Amniotic epithelial cell (primary cell): ENCODE measurements at regions not wholly inside any gene's neighbourhood (a gene's known extent, or its start where the extent isn't known, plus 50 kb on each side); places are given as distances from the start of the nearest gene placed in this dataset.

Experiments
- DNase-seq: peaks from one replicate; pipeline ENCODE4 v3.0.0-alpha.2; 2010; ENCODE audit warnings: low read depth

DNA sequence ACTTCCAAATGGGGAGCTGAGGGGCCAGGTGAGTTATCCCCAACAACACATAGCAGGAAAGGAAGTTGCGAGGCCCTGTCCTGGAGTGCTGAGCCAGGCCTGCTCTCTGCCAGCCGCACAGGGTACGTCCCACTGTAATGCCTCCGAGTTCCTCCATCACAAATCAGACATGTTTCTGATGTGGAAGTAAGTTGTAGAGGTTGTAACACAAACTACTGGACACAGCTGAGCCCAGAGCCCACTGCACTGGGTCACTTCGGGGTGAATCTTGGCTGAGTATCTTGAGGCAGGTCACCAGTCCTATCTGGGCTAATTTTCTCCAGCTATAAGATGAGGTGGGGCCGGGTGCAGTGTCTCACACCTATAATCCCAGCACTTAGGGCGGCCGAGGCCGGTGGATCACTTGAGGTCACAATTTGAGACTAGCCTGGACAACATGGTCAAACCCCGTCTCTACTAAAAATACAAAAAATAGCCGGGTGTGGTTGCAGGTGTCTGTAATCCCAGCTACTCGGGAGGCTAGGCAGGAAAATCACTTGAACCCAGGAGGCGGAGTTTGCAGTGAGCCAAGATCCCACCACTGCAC lies 100.8 kb upstream of the CDH5 start:
- DNase-seq, result no peak

DNA sequence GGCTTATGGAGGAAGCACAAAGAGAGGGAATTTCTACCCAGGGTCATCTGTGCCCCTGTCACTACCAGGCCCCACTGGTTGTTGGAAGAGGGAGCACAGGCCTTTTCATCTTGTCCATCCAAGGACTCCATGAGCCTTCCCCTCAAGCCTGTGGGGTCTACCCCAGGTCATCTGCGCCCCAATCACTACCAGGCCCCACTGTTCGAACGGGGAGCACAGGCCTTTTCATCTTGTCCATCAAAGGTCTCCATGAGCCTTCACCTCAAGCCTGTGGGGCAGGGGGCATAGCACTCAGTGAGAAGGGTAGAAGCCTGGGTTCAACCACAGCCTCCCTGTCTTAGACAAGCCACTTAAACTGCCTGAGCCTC lies 101.5 kb upstream of the CDH5 start:
- no peak for DNase-seq

DNA sequence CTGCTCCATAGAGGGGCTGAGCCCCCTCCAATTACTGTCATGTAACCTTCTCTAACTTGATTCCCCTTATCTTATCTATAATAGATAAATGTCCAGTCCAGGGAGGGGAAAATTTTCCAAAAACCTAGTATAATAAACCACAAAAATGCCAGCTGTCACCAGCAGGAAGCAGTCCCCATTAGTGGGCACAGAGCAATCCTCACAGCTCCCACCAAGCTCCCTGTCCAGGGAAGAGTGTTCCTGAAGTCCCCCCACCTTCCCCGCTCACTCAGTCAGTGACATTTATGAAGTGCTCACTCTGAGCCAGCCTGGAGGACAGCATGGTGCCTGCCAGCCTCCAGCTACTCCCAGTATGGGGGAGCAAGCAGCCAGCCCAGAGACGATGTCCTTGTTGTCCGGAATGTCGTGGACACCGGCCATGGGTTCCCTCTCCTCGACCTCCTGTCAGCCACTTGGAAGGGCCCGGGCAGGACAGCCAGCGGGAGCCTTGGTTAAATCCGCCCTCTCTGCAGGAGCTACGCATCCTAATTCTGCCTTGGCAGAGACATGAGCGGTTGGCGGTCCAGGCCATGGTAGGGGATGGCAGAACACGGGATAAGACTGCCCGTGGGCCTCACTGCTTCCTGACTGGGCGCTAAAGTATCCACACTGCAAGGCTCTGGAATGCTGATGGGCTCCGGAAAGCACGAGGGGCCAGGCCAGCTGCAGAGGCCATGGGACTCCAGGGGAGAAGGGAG lies 102.0 kb upstream of the CDH5 start:
- DNase-seq, result no peak

DNA sequence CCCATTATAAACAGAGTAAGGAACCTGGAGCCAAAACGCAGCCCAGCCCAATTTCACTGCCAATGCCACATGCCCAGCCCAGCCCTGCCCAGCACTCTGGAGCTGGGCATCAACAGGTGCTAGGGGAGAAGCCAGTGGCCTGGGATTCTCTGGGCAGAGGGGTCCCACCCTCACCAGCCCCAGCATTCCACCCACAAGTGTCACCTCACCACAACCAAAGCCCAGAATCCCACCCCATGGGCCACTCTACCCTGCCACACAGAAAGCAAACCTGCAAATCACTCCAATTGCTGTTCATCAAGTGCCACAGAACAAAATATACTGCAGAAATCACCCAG lies 102.5 kb upstream of the CDH5 start:
- no peak for DNase-seq

DNA sequence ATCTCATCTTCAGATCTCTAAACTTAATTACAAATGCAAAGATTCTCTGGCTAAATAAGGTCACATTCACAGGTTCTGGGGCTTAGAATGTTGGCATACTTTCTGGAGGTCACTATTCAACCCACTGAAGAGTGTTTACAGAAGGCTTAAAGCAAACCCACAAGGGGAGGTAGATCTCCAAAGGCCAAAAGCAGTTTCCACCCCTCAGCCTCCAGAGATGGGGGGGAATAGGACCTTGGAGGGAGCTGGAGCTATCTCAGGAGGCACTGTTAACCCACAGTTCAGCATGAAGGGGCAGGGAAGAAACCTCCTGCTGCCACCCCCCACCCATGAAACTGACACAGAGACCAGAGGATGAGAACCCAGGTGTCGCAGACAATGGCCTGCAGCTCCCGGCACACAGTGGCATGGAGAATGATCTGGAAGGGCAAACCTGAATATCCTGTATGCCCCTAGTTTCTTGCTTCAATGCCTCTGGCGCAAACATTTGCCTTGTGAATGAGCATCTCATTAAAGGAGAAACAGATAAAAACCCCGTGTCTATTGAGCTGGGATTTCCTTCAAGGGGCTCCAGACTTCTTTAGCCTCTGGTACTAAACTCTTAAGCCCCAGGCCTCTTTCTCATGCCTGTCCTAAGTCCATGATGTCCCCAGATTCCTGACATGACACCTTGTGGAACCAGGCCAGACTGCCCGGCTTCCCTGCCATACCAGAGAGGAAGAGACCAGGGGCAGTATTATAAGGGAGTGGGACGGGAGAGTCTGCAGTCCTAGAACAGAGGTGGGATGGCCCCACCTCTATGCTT lies 103.1 kb upstream of the CDH5 start:
- DNase-seq, result no peak

DNA sequence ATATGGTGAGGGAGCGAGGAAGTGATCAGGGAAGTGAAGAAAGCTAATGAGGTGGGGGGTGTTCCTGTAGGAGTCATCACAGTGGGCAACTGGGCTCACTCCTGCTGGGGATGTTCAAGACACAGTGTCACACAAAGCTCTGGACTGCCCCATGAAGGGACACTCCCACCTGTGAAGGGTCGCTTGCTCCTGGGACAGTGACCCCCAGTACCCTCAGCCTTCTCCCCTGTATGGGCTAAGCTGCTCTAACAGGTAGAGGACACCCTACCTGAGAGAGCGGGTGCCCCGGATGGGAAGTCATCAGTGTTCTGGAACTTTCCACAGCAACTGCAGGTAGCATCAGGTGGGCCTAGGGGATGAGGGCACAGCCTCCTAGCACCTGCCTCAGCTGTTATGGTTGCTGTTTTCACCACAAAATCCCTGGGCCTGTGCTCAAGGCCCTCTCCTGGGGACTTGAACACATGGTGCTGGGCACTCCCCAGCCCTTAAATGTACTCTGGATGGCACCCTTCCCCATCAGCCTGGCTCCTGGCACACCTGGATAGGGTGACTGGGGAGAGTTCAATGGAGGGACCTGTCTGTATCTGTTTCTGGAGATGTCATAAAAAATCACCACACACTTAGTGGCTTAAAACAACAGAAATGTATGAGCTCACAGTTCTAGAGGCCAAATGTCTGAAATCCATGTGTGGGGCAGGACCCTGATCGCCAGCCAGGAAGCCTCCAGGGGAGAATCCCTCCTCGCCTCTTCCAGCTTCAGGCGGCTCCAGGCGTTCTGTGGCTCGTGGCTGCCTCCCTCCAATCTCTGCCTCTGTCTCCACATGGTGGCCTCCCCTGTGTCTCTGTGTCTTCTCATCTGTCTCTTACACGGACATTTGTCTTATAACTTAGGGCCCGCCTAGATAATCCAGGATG lies 104.0 kb upstream of the CDH5 start:
- peak; percentile 69 for DNase-seq

DNA sequence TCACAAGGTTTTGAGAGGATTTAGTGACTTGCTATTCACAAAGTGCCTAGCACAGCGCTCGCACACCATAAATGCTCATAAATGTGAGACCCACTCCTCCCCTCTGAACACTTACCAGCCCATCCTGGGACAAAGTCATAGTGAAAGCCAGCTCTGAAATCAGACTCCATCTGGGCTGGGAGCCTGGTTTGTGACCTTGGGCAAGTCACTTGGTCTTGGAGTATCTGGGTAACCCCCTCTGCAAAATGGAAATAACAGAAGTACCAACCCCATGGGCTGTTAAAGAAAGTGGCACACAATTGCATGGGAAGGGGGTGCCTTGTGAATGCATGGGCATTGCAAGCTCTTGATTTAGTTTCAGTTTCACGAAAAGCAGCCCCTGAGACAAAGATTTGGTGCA lies 104.7 kb upstream of the CDH5 start:
- no peak for DNase-seq

DNA sequence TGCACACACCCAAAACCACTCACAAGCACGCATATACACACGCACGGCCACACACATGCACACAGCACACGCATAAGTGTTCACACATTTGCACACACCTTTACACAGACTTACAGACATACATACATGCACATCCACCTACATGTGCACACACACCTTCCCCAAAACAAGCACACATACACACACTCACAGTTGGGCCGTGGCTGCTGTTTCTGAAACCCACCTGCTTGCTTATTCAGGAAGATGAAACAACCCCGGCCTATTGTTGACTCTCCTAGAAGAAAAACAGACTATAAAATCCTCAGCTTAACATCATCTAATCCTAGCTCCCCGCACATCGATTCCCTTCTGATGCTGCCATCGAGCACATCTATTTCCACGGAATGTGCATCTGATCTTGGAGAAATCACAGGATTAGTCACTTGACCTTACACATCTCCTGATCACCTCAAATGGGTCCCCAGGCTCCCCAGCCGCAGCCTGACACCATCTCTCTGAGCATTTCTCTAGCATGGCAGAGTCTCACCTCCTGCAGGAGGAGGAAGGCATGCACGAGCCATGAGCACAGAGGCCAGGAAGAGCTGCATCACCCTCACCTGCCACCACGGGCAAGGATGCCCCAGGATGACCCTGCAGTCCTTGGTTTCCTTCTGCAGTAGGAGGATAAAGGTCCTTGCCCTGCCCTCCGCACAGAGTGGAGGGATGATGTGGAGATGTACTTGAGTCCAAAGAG lies 105.8 kb upstream of the CDH5 start:
- DNase-seq, result no peak

DNA sequence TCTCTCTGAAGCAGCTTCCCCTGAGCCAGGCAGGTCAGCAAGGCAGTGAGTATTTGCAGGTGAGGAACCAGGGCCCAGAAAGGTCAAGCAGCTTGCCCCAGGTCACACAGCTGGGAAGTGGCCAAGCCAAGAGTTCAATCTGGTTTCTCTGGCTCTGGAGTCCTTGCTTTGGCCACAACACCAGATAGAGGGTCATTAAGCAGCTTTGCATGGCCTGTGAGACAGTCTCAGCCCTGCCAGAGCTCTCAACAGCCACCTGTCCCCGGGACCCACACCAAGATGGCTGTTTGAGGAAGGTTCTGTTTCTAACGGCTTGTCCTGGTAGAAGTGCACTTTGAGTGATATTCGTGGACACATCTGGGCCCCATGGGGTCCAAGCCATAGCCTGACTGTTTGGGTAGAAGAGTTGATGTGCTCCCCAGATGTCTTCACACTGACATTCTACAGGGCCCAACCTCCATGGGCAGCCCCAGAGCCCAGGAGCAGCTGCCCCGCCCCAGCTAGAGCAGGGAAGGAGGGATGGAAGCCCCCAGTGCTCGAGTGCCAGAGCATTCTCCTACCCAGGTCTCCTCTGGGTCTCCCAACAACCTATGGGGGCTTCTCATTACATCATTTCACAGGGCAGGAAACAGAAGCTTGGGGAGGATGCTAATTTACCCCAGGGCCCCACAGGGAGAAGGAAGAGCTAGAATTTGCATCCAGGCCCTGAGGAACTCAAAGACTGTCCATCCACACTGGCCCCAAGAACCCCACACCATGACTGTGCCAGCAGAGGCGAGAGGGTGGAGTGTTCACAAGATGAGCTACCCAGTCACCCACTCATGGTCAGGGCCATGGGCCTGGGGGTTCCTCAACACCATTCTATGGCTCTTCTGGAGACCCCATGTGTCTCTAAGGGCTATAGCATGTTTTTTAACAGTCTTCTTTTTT lies 107.3 kb upstream of the CDH5 start:
- no peak for DNase-seq

DNA sequence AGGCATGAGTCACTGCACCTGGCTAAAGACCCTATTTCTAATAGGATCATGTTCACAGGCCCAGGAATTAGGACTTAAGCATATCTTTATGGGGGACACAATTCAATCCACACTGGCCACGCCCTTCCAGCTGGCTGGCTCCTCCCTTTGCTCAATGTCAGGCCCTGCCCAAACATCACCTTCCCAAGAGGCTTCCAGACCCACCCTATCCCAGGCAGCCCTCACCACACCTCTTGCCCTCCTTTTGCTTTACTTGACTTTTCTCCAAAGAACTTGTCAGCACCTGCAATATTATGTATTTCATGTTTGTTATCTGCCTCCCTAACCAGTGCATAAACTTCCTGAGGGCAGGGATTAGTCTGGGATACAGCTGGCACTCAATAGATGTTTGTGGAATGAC lies 109.6 kb upstream of the CDH5 start:
- no peak for DNase-seq

DNA sequence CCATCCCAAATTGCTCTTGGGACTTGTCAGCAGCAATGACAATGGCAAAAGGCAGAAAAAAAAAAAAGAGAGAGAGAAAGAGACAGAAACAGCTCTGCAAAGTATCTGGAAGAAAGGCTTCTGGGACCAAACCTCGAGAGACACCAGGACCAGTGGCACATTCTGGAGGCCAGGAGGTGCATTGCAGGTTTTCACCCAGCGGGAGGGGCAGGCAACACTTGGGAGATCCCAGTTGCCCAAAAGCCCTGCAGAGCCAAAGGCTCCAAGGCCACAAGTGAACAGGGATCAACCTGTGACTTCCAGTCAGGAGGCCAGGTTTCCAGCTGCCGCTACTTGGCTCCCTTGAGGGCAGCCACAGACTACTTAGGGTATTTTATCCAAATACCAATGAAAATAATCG lies 110.8 kb upstream of the CDH5 start:
- DNase-seq, result no peak

DNA sequence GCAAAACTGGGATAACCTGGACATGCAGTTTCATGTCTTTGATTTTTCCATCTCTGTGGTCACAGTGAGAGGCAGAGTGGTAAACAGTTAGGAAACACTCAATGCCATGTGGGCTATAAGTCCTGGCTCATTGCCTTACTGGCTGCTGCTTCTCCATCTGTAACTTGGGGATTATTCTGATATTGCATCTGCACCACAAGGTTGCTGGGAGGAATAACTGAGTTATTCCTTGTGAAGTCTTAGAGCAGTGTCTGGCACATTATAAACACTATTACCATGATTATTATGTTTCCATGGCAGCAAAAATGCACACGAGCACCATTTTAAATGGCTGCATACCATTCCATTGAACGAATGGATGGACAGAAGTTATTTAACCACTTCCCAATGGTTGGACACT lies 111.7 kb upstream of the CDH5 start:
- DNase-seq, result peak; percentile 47

DNA sequence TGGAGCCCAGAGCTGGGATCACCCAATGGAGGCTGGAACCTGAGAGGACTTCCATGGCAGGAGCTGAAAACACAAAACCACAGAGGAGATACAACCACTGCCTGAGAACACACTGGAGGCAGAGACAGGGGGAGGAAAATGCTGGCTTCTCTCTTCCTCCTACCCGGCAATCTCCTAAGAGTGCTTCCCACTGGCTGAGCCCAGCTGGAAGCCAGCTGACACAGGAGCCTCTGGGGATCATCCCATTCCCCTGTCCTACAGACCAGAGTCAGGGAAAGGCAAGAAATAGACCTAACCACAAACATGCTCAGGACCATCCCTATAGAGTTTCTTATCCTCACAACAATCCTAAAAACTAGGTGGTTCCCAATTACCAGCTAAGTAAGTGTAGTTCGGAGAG lies 112.4 kb upstream of the CDH5 start:
- no peak for DNase-seq

DNA sequence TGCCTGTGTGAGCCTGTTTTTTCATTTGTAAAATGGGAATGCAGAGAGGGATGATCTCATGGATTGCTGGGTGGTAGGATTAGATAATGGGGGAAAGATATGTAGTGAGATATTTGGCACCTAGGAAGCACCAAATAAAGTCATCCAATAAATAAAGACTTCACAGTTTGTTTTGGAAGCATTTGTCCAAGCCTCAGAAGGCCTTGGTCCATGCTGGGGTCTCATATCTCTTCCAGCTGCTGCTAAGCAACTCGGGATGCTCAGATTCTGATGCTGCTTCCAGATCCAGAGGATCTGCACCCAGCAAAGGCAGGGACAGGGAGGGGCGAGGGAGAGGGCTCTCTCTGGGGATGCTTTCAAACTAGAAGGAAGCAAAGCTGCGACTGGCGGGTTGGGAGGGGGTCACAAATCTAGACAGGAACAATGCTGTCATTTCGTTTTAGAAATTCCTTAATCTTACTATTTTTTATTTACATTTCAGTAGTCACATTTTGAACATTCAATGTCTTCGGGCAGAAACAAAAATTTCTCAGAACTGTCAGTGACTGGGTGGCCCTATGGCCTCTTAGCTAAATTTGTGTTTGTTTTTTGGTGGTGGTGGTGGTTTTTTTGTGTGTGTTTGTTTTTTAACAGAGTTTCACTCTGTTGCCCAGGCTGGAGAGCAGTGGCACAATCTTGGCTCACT lies 114.9 kb upstream of the CDH5 start:
- DNase-seq, result no peak

DNA sequence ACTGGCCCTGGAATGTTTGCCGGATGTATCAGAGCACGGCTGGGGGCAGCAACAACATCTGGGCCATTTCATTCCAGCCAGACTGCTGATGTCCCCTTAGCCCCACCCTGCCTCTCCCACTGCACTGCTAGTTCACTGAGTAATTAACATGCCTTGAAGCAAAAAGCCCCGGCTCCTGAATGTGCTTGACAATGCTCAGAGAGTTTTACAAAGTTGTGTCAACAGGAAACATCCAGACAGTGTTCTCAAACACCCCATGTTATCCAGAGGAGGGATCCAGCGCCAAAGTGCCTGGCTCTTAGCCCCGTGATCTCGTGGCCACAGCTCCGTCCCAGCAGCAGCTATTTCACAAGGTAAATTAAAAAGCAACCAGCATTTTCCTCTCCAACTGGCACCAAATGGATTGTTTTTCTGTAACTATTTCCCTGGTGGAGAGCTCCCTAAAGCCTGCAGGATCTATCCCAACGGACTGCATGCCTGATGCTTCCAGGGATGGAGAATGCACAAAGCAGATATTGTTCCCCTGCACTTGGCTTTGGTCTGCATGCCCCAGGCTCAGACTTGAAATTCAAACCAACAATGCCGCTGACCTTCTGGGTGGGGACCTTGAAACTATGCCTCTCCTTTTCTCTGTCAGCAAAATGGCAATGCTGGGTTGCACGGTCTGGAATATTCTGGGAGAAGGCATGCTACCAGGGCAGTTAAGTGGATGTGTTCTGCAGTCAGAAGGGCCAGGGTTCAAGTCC lies 115.6 kb upstream of the CDH5 start:
- peak; percentile 27 for DNase-seq

DNA sequence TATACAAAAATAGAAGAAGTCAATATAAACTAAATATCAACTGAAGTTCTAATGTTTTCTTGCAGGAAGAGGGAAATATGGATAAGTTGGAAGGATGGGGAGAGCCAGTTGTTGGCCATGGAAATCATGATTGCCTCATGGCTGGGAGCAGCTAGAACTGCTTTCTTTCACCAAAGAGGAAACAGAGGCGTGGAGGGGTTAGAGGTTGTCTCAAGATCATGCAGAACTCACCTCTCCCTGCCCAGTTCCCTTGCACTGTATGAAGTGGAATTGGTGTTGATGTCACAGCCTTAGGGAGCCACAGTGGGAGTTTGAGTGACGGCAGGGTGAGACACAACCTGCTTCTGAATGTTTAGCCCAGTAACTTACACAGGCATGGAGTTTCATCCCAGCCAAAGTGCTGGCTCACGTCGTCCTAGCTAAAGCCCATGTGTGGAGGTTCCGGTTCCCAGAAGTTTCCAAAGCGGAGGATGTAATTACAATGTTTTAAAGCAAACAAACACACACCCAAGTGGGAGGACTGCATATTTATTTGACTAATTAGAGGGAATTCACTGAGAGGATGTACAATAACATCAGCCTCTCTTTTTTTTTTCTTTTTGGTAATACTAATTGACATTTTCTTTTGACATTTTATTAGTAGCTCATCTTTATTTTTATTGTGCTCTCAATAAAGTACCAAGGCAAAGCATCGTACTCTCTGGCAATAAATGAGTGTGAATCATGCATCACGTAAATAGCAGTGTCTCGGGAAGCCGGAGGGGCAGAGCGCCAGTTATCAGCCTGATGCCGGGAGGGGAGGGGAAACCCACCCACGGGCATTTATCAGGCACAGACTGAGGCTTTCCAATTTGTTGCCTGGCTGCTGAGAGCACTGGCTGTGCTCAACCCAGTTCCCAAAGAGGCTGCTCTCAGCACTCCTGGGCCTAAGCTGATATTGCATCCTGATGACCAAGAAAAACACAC lies 118.7 kb upstream of the CDH5 start:
- peak; percentile 67 for DNase-seq

DNA sequence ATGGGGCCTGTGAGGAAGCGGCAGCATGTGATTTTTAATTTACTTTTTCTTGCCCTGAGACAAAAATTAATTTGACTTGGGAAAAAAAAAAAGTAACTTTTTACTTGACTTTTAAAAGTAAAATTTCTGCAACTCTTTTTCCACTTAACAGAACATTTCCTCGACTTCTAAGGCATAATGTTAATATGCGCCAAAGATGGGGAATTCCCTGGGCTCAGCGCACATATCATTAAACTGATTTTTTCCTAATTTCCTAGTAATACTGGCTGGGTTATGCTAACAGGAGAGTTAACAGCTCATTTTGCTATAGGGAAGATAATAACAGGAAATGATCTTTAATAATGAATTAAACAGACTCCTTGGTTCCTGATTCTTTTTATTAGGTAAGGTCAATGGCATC lies 120.6 kb upstream of the CDH5 start:
- no peak for DNase-seq

DNA sequence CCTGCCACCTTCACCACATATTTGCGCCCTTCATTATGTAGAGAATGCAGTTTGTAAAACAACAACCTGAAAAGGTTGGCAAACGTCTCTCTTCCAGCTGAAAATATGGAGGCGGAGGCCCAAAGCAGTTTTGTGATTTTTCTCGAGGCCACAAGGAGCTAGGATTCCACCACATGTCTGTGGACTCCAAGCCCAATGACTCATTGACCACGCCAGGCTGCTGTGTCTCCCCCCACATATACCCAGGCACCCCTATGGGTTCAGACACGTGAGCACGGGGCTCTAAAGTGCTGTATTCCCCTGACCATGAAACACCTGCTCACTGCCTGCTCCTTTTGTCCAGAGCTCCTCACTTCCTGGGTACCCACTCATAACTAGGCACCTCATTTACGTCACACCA lies 121.4 kb upstream of the CDH5 start:
- peak; percentile 36 for DNase-seq
